Esophagus squamous epithelium (tissue), 5 donors: ENCODE measurements at regions not wholly inside any gene's neighbourhood (a gene's known extent, or its start where the extent isn't known, plus 50 kb on each side); places are given as distances from the start of the nearest gene placed in this dataset.
A peak's percentile ranks its signal among the peaks of the same experiment; 100 is the strongest.

Experiments used
- DNase-seq: peaks from one replicate; lab custom pipeline; 2025; lab: John Stamatoyannopoulos, UW
- H3K27ac ChIP-seq, 4 donors: fragments of 200-600 bp; sonication (generic); one replicate each; pipeline ENCODE4 v1.5.1; 2016 to 2019; ENCODE audit warnings: mild to moderate bottlenecking in 1 of 4
- H3K27me3 ChIP-seq, 4 donors: fragments of 200-600 bp; sonication (generic); 1 replicate in 3 of 4; 2 replicates in 1 of 4; pipeline versions ENCODE4 v1.5.1 to v1.6.0; 2017 to 2021; ENCODE audit warnings: antibody characterized with exemption in 1 of 4
- H3K36me3 ChIP-seq, 3 donors: fragments of 200-600 bp; sonication (generic); one replicate each; pipeline ENCODE4 v1.5.1; 2016 to 2019
- H3K4me1 ChIP-seq, 3 donors: fragments of 200-600 bp; sonication (generic); one replicate each; pipeline ENCODE4 v1.5.1; 2017 to 2019
- H3K4me3 ChIP-seq, 4 donors: fragments of 200-600 bp; sonication (generic); 1 replicate in 3 of 4; 2 replicates in 1 of 4; pipeline ENCODE4 v1.5.1; 2016 to 2019; ENCODE audit warnings: mild to moderate bottlenecking in 2 of 4, moderate library complexity in 1 of 4
- H3K9me3 ChIP-seq, 3 donors: fragments of 200-600 bp; sonication (generic); one replicate each; pipeline ENCODE4 v1.5.1; 2016 to 2019
- CTCF ChIP-seq, 6 experiments: fragments of 450-650 bp in 4 of 6; fragments of 200-600 bp in 2 of 6; sonication (generic) in 2 of 6; IDR thresholded peaks; one replicate each; pipeline ENCODE4 v1.5.1; 2016 to 2019; ENCODE audit warnings: antibody characterized with exemption in 6 of 6, mild to moderate bottlenecking in 4 of 6, moderate library complexity in 4 of 6
- POLR2A ChIP-seq, 4 donors: fragments of 450-650 bp; IDR thresholded peaks; one replicate each; pipeline ENCODE4 v1.6.1; 2017; ENCODE audit warnings: antibody characterized with exemption in 4 of 4, mild to moderate bottlenecking in 4 of 4, moderate library complexity in 3 of 4
- WGBS, 2 donors: methylation state at CpG; one replicate each; pipeline ENCODE4 v1.1.5; 2018; 5-methylcytosine and 5-hydroxymethylcytosine counted together
- intact Hi-C: fragments of 100-400 bp; cut with DNase I; formaldehyde crosslinking; loops from one replicate; pipeline ENCODE4 v1.15.0; 2022
- donor health status: DM: yes; HTN: yes; CAD: no.

DNA sequence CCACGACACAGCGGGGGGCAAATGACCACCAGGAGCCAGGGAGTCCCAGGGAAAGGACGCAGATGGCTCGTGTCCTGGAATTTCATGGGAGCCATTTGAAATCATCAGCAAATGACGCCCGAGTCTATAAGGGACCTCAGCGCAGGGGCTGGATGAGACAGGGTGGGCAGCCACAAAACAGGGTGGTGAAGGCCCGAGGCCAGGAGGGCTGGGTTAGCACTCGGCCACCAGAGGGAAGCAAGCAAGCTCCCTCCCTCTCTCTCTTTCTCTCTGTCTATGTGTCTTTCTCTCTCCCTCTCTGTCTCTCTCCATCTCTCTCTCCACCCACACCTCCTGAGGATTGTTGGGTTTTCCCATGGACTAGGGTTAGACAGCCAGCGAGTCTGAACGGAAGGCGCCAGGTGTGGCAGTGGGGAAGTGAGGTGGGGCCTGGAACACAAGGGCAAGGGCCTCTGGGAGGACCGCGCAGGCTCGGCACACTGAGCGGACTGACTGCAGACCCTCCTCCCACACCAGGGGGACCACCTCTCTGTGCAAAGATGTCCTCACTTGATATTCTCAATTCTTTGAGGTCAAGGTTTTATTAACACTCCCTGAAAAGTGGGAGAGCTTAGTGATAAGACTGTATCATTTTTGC, 73.8 kb upstream of the TMPRSS2 start:
- TF ChIP-seq POLR2A (IDR thresholded peaks at IDR 0.05) = no peak
- peak in 1 of 6 experiments; percentile 8 for TF ChIP-seq CTCF (IDR thresholded peaks at IDR 0.05)
- no peak for DNase-seq
- Histone ChIP-seq H3K4me3 (no peak overlapping the region), H3K27ac (peak overlapping the region; percentile 68 to 86 (median 74)), H3K9me3 (peaks cover 0 to 14% (median 0%) of the 10 kb centered on the region in 3 donors), H3K36me3 (no peaks in the 10 kb centered on the region), H3K27me3 (no peaks in the 10 kb centered on the region), H3K4me1 (peaks cover 0 to 42% (median 16%) of the 10 kb centered on the region in 3 donors)
- intact Hi-C loops = no loop called here
- 63 to 64% methylated on average over 6 to 14 of the region's 16 CpGs for WGBS, 2 donors

GRCh38 chr21:41580758-41581554, 73.0 kb upstream of the TMPRSS2 start:
- 42 to 53% methylated on average over 6 to 13 of the region's 13 CpGs for WGBS, 2 donors
- no peaks in the 10 kb centered on the region for H3K27me3 ChIP-seq
- H3K9me3 ChIP-seq = peaks cover 0 to 14% (median 0%) of the 10 kb centered on the region in 3 donors
- no peak for DNase-seq
- H3K4me1 ChIP-seq = peaks cover 0 to 47% (median 16%) of the 10 kb centered on the region in 3 donors
- intact Hi-C loops = no loop called here
- TF ChIP-seq POLR2A (IDR thresholded peaks at IDR 0.05) (no peak), CTCF (IDR thresholded peaks at IDR 0.05) (no peak)
- H3K36me3 ChIP-seq = no peaks in the 10 kb centered on the region
- H3K27ac ChIP-seq = peak overlapping the region; percentile 68 to 86 (median 74)
- no peak overlapping the region for H3K4me3 ChIP-seq

- H3K36me3 ChIP-seq = no peaks in the 10 kb centered on the region
- WGBS, 2 donors = 69 to 72% methylated on average over 4 of the region's 4 CpGs
- intact Hi-C loops = no loop called here
- no peak overlapping the region for H3K4me3 ChIP-seq
- peaks cover 0 to 14% (median 0%) of the 10 kb centered on the region in 3 donors for H3K9me3 ChIP-seq
- no peak for TF ChIP-seq POLR2A (IDR thresholded peaks at IDR 0.05)
- TF ChIP-seq CTCF (IDR thresholded peaks at IDR 0.05) = no peak
- no peak overlapping the region for H3K27ac ChIP-seq
- no peak for DNase-seq
- H3K27me3 ChIP-seq = no peaks in the 10 kb centered on the region
- peaks cover 0 to 50% (median 16%) of the 10 kb centered on the region in 3 donors for H3K4me1 ChIP-seq
These were observed 71.7 kb upstream of the TMPRSS2 start for GRCh38 chr21:41579692-41580091.

GRCh38 chr21:41578716-41579115, 70.8 kb upstream of the TMPRSS2 start:
- no peak for DNase-seq
- Histone ChIP-seq H3K4me1 (peaks cover 0 to 48% (median 16%) of the 10 kb centered on the region in 3 donors), H3K4me3 (no peak overlapping the region), H3K36me3 (no peaks in the 10 kb centered on the region), H3K27me3 (no peaks in the 10 kb centered on the region), H3K27ac (no peak overlapping the region), H3K9me3 (peaks cover 0 to 14% (median 0%) of the 10 kb centered on the region in 3 donors)
- TF ChIP-seq POLR2A (IDR thresholded peaks at IDR 0.05) (no peak), CTCF (IDR thresholded peaks at IDR 0.05) (no peak)
- intact Hi-C loops = no loop called here
- 90 to 93% methylated on average over 2 of the region's 2 CpGs for WGBS, 2 donors

GRCh38 chr21:41578083-41578482, 70.1 kb upstream of the TMPRSS2 start:
- no peak for DNase-seq
- no peaks in the 10 kb centered on the region for H3K27me3 ChIP-seq
- H3K4me3 ChIP-seq = no peak overlapping the region
- H3K36me3 ChIP-seq = no peaks in the 10 kb centered on the region
- peaks cover 0 to 42% (median 10%) of the 10 kb centered on the region in 3 donors for H3K4me1 ChIP-seq
- no peak overlapping the region for H3K27ac ChIP-seq
- TF ChIP-seq CTCF (IDR thresholded peaks at IDR 0.05) = no peak
- no peak for TF ChIP-seq POLR2A (IDR thresholded peaks at IDR 0.05)
- peaks cover 0 to 14% (median 0%) of the 10 kb centered on the region in 3 donors for H3K9me3 ChIP-seq
- 80 to 89% methylated on average over 1 of the region's 1 CpG for WGBS, 2 donors
- intact Hi-C loops = no loop called here
